WTC11 (cell line): ENCODE measurements at regions not wholly inside any gene's neighbourhood (a gene's known extent, or its start where the extent isn't known, plus 50 kb on each side); places are given as distances from the start of the nearest gene placed in this dataset.

ENCODE experiments used
- ATAC-seq: fragments of 200-7000 bp; cut with Tn5 transposase; 2 replicates; pipeline ENCODE4 v1.10.0; 2021; ENCODE audit warnings: mild to moderate bottlenecking, moderate library complexity
- CTCF ChIA-PET: fragments of 300-600 bp; sonication (Branson Sonifier 250); formaldehyde crosslinking; loops from one replicate; lab custom pipeline; 2021; ENCODE audit warnings: antibody characterized with exemption; lab: Charles Lee
- POLR2A ChIA-PET: fragments of 350-600 bp; sonication (Branson Sonifier 250); formaldehyde crosslinking; loops from one replicate; lab custom pipeline; 2021; ENCODE audit warnings: antibody characterized with exemption; lab: Charles Lee
- DNase-seq: peaks from one replicate; pipeline ENCODE4 v3.0.0; 2021; ENCODE audit warnings: low spot score
- H3K27ac Mint-ChIP-seq: 2 replicates; pipeline ENCODE4 v1.8.0; 2021; ENCODE audit warnings: mixed read lengths
- H3K27me3 Mint-ChIP-seq: 2 replicates; pipeline ENCODE4 v1.8.0; 2021; ENCODE audit warnings: low read depth, mild to moderate bottlenecking, moderate library complexity, mixed read lengths
- H3K36me3 Mint-ChIP-seq: 2 replicates; pipeline ENCODE4 v1.8.0; 2021; ENCODE audit warnings: mixed read lengths
- H3K4me1 Mint-ChIP-seq: 2 replicates; pipeline ENCODE4 v1.8.0; 2022; ENCODE audit warnings: mixed read lengths
- H3K4me3 Mint-ChIP-seq: 2 replicates; pipeline ENCODE4 v1.8.0; 2021; ENCODE audit warnings: mild to moderate bottlenecking, moderate library complexity, mixed read lengths
- H3K9me3 Mint-ChIP-seq: 2 replicates; pipeline ENCODE4 v1.8.0; 2021; ENCODE audit warnings: mixed read lengths
- AFF4 ChIP-seq: sonication (generic); formaldehyde crosslinking; IDR thresholded peaks from 2 replicates; pipeline ENCODE4 v1.8.1; 2023; ENCODE audit warnings: mild to moderate bottlenecking, missing genetic modification reagents, borderline replicate concordance
- ATF3 ChIP-seq: sonication (generic); formaldehyde crosslinking; conservative IDR thresholded peaks from 2 replicates; pipeline ENCODE4 v1.8.1; 2022; ENCODE audit warnings: mild to moderate bottlenecking, missing genetic modification reagents
- CTCF ChIP-seq: fragments of 200-600 bp; IDR thresholded peaks from 2 replicates; pipeline ENCODE4 v1.8.0; 2022; ENCODE audit warnings: antibody characterized with exemption
- E2F5 ChIP-seq: sonication (generic); formaldehyde crosslinking; IDR thresholded peaks from 2 replicates; pipeline ENCODE4 v1.8.1; 2022; ENCODE audit warnings: mild to moderate bottlenecking, moderate library complexity, missing genetic modification reagents
- ESRRA ChIP-seq: sonication (generic); formaldehyde crosslinking; IDR thresholded peaks from 2 replicates; pipeline ENCODE4 v1.8.1; 2022; ENCODE audit warnings: mild to moderate bottlenecking, missing genetic modification reagents, borderline replicate concordance
- GRHL2 ChIP-seq: fragments of 250-450 bp; sonication (Bioruptor Pico); IDR thresholded peaks from 2 replicates; pipeline ENCODE4 v1.8.0; 2022; ENCODE audit warnings: mild to moderate bottlenecking, moderate library complexity; ENCODE audit not compliant: insufficient replicate concordance, severe bottlenecking
- HMGXB4 ChIP-seq: sonication (generic); formaldehyde crosslinking; IDR thresholded peaks from 2 replicates; pipeline ENCODE4 v1.8.1; 2023; ENCODE audit warnings: mild to moderate bottlenecking, moderate library complexity, missing genetic modification reagents
- NFATC4 ChIP-seq: fragments of 250-450 bp; sonication (Bioruptor Pico); IDR thresholded peaks from 2 replicates; pipeline ENCODE4 v1.9.0; 2021; ENCODE audit warnings: mild to moderate bottlenecking
- NFYB ChIP-seq: sonication (generic); formaldehyde crosslinking; conservative IDR thresholded peaks from 2 replicates; pipeline ENCODE4 v1.8.0; 2022; ENCODE audit warnings: low read depth, missing genetic modification reagents
- OVOL2 ChIP-seq: fragments of 250-450 bp; sonication (Bioruptor Pico); IDR thresholded peaks from 2 replicates; pipeline ENCODE4 v1.9.0; 2021; ENCODE audit warnings: mild to moderate bottlenecking, borderline replicate concordance
- PREB ChIP-seq: sonication (generic); formaldehyde crosslinking; IDR thresholded peaks from 2 replicates; pipeline ENCODE4 v1.8.1; 2022; ENCODE audit warnings: mild to moderate bottlenecking, missing genetic modification reagents, moderate library complexity, borderline replicate concordance
- PRRX2 ChIP-seq: fragments of 250-450 bp; sonication (Bioruptor Pico); IDR thresholded peaks from 2 replicates; pipeline ENCODE4 v1.8.0; 2021; ENCODE audit warnings: mild to moderate bottlenecking
- SMAD4 ChIP-seq: sonication (generic); formaldehyde crosslinking; IDR thresholded peaks from 2 replicates; pipeline ENCODE4 v1.8.0; 2022; ENCODE audit warnings: mild to moderate bottlenecking, missing genetic modification reagents
- STAT6 ChIP-seq: sonication (generic); formaldehyde crosslinking; conservative IDR thresholded peaks from 2 replicates; pipeline ENCODE4 v1.8.1; 2023; ENCODE audit warnings: mild to moderate bottlenecking, low read depth, missing genetic modification reagents, moderate library complexity
- ZNF219 ChIP-seq: sonication (generic); formaldehyde crosslinking; IDR thresholded peaks from 2 replicates; pipeline ENCODE4 v1.8.0; 2023; ENCODE audit warnings: missing genetic modification reagents, mild to moderate bottlenecking, borderline replicate concordance
- ZNF396 ChIP-seq: fragments of 250-450 bp; sonication (Bioruptor Pico); IDR thresholded peaks from 2 replicates; pipeline ENCODE4 v1.8.0; 2021; ENCODE audit warnings: mild to moderate bottlenecking, moderate library complexity, borderline replicate concordance
- ZNF416 ChIP-seq: fragments of 250-450 bp; sonication (Bioruptor Pico); IDR thresholded peaks from 2 replicates; pipeline ENCODE4 v1.9.0; 2021; ENCODE audit warnings: mild to moderate bottlenecking, inconsistent platforms
- ZNF425 ChIP-seq: fragments of 250-450 bp; sonication (Bioruptor Pico); conservative IDR thresholded peaks from 2 replicates; pipeline ENCODE4 v1.9.0; 2021; ENCODE audit warnings: mild to moderate bottlenecking
- ZSCAN18 ChIP-seq: fragments of 250-450 bp; sonication (Bioruptor Pico); IDR thresholded peaks from 2 replicates; pipeline ENCODE4 v2.1.2; 2022; ENCODE audit warnings: mild to moderate bottlenecking, moderate library complexity

- H3K4me3 Mint-ChIP-seq, result no peak overlapping the region
- H3K4me1 Mint-ChIP-seq, result peaks cover 51% of the 10 kb centered on the region
- CTCF ChIA-PET, result no interaction called here
- no peak overlapping the region for H3K27ac Mint-ChIP-seq
- no peak for ATAC-seq
- peaks cover 13% of the 10 kb centered on the region for H3K9me3 Mint-ChIP-seq
- POLR2A ChIA-PET, result no interaction called here
- TF ChIP-seq ESRRA (CRISPR knock-in tag) (no peak), HMGXB4 (CRISPR knock-in tag) (no peak), AFF4 (no peak), CTCF (no peak), ZNF396 (CRISPR knock-in tag) (no peak), ZNF416 (no peak), NFYB (CRISPR knock-in tag) (no peak), NFATC4 (CRISPR knock-in tag) (no peak), PRRX2 (no peak)
- no peak for DNase-seq
- H3K27me3 Mint-ChIP-seq, result no peaks in the 10 kb centered on the region
- peaks cover 2% of the 10 kb centered on the region; the same call in 1 of the 2 replicates for H3K36me3 Mint-ChIP-seq
Observed at GRCh38 chr12:92462527-92462926, 240.3 kb upstream of the PLEKHG7 start.

- Mint-ChIP-seq H3K4me1 (peaks cover 47% of the 10 kb centered on the region), H3K9me3 (peaks cover 14% of the 10 kb centered on the region), H3K27me3 (no peaks in the 10 kb centered on the region), H3K4me3 (no peak overlapping the region), H3K36me3 (peaks cover 2% of the 10 kb centered on the region; the same call in 1 of the 2 replicates), H3K27ac (no peak overlapping the region)
- ChIA-PET POLR2A (no interaction called here), CTCF (no interaction called here)
- DNase-seq, result no peak
- ATAC-seq, result no peak
- TF ChIP-seq ZNF425 (CRISPR knock-in tag), result no peak
- TF ChIP-seq ATF3 (CRISPR knock-in tag), result no peak
- TF ChIP-seq SMAD4 (CRISPR knock-in tag), result no peak
- TF ChIP-seq OVOL2 (CRISPR knock-in tag), result no peak
- no peak for TF ChIP-seq GRHL2 (CRISPR knock-in tag)
- no peak for TF ChIP-seq STAT6
- no peak for TF ChIP-seq ZNF219
- TF ChIP-seq ZSCAN18 (CRISPR knock-in tag), result no peak
- TF ChIP-seq E2F5 (CRISPR knock-in tag), result no peak
- TF ChIP-seq PREB (CRISPR knock-in tag), result no peak
- no peak for TF ChIP-seq NFATC4 (CRISPR knock-in tag)
Observed at GRCh38 chr12:92462049-92462448, 240.7 kb upstream of the PLEKHG7 start.
